Neural cell (in vitro differentiated cells): ENCODE measurements at regions not wholly inside any gene's neighbourhood (a gene's known extent, or its start where the extent isn't known, plus 50 kb on each side); places are given as distances from the start of the nearest gene placed in this dataset.

Experiments used
- MXI1 ChIP-seq: fragments of 450-650 bp; conservative IDR thresholded peaks from 2 replicates; pipeline ENCODE4 v1.6.1; 2014; ENCODE audit warnings: antibody characterized with exemption, mild to moderate bottlenecking; ENCODE audit not compliant: poor library complexity, severe bottlenecking
- TF ChIP-seq, protein P1 (sequence below): fragments of 450-650 bp; IDR thresholded peaks from 2 replicates; pipeline ENCODE4 v1.5.1; 2014; ENCODE audit warnings: antibody characterized with exemption, mild to moderate bottlenecking, moderate library complexity; ENCODE audit not compliant: poor library complexity, severe bottlenecking

DNA sequence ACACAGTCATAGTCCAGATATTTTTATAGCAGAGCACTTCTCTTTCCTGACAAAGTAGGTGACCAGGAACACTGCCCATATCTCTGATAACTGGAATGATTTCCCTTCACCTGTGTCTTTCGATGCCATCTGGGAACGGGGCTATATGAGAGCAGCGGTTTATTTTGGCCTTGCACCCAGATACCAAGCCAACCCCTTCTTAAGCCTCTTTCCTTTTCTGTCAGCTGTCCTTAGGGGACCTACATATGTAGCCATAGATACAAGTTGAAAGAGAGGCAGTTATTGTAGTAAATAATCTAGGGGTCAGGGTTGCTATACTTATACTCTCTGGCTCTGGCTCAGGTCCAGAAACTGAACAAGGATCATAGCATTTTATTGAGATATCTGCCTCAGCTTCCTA lies 128.8 kb downstream of the NHLRC3 start:
- TF ChIP-seq, protein P1, sequence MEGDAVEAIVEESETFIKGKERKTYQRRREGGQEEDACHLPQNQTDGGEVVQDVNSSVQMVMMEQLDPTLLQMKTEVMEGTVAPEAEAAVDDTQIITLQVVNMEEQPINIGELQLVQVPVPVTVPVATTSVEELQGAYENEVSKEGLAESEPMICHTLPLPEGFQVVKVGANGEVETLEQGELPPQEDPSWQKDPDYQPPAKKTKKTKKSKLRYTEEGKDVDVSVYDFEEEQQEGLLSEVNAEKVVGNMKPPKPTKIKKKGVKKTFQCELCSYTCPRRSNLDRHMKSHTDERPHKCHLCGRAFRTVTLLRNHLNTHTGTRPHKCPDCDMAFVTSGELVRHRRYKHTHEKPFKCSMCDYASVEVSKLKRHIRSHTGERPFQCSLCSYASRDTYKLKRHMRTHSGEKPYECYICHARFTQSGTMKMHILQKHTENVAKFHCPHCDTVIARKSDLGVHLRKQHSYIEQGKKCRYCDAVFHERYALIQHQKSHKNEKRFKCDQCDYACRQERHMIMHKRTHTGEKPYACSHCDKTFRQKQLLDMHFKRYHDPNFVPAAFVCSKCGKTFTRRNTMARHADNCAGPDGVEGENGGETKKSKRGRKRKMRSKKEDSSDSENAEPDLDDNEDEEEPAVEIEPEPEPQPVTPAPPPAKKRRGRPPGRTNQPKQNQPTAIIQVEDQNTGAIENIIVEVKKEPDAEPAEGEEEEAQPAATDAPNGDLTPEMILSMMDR = no peak
- TF ChIP-seq MXI1 = no peak
